ENCODE measurements at regions not wholly inside any gene's neighbourhood (a gene's known extent, or its start where the extent isn't known, plus 50 kb on each side); places are given as distances from the start of the nearest gene placed in this dataset.

DNA sequence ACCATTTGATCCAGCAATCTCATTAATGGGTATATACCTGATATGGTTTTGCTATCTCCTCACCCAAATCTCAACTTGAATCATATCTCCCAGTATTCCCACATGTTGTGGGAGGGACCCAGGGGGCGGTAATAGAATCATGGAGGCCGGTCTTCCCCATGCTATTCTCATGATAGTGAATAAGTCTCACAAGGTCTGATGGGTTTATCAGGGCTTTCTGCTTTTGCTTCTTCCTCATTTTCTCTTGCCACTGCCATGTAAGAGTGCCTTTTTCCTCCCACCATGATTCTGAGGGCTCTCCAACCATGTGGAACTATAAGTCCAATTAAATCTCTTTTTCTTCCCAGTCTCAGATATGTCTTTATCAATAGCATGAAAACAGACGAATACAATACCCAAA lies 74.5 kb upstream of the APC start:
- no peak for TF ChIP-seq CTCF (IDR thresholded peaks at IDR 0.05; ENCODE audit: low read depth, low read length)
- no peak for TF ChIP-seq EZH2phosphoT487 (IDR thresholded peaks at IDR 0.05; ENCODE audit: low read depth)
